Adrenal gland (tissue), 5 donors: ENCODE measurements at regions not wholly inside any gene's neighbourhood (a gene's known extent, or its start where the extent isn't known, plus 50 kb on each side); places are given as distances from the start of the nearest gene placed in this dataset.

ENCODE experiments used
- POLR2A ChIP-seq, 2 donors: fragments of 450-650 bp; IDR thresholded peaks; one replicate each; pipeline ENCODE4 v1.6.1; 2017; ENCODE audit warnings: antibody characterized with exemption in 2 of 2, mild to moderate bottlenecking in 2 of 2, moderate library complexity in 1 of 2
- TF ChIP-seq, protein P1 (sequence below), 6 experiments: fragments of 450-650 bp in 4 of 6; fragments of 200-600 bp in 2 of 6; sonication (generic) in 1 of 6; IDR thresholded peaks; 1 replicate in 5 of 6; 2 replicates in 1 of 6; pipeline versions ENCODE4 v1.5.1 to v1.8.0; 2016 to 2021; ENCODE audit warnings: antibody characterized with exemption in 6 of 6, mild to moderate bottlenecking in 2 of 6, moderate library complexity in 1 of 6
- donor health status: DM: no; HTN: no; CAD: no.

DNA sequence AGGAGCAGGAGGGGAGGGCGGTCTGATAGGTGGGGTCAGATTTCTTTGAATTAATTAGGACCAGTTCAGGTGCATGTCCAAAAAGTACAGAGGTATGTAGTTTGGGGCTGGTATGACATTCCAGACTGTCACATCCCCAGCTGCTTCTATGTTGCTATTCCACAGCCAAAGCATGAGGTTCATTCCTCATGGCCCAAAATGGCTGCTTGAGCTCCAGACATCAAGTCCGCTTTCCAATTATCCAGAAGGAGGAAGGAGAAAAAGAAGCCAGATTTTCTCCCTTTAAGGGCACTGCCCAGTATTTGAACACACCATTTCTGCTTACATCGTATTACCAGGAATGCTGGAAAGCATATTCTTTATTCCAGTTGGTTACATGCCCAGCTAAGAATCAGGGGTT is 58.0 kb upstream of the CD82 start:
- TF ChIP-seq, protein P1, sequence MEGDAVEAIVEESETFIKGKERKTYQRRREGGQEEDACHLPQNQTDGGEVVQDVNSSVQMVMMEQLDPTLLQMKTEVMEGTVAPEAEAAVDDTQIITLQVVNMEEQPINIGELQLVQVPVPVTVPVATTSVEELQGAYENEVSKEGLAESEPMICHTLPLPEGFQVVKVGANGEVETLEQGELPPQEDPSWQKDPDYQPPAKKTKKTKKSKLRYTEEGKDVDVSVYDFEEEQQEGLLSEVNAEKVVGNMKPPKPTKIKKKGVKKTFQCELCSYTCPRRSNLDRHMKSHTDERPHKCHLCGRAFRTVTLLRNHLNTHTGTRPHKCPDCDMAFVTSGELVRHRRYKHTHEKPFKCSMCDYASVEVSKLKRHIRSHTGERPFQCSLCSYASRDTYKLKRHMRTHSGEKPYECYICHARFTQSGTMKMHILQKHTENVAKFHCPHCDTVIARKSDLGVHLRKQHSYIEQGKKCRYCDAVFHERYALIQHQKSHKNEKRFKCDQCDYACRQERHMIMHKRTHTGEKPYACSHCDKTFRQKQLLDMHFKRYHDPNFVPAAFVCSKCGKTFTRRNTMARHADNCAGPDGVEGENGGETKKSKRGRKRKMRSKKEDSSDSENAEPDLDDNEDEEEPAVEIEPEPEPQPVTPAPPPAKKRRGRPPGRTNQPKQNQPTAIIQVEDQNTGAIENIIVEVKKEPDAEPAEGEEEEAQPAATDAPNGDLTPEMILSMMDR (IDR thresholded peaks at IDR 0.05): no peak
- no peak for TF ChIP-seq POLR2A (IDR thresholded peaks at IDR 0.05)
